Fibroblast of lung (primary cell): ENCODE measurements at regions not wholly inside any gene's neighbourhood (a gene's known extent, or its start where the extent isn't known, plus 50 kb on each side); places are given as distances from the start of the nearest gene placed in this dataset.
"Not testable (repeated sequence)": the region's sequence is repeated elsewhere in the genome, so short reads cannot be mapped to it uniquely, and the experiment has no call there.

ENCODE experiments used
- DNase-seq, 2 donors: peaks; one replicate each; pipeline versions ENCODE4 v3.0.0 to v3.0.0-alpha.2; 2010; ENCODE audit warnings: low read depth in 2 of 2
- H2AFZ ChIP-seq: 2 replicates; pipeline ENCODE4 v1.5.1; 2012; ENCODE audit warnings: low read length, control low read depth, inconsistent platforms
- H3K27ac ChIP-seq: 2 replicates; pipeline ENCODE4 v1.5.1; 2011; ENCODE audit warnings: low read length, control low read depth; ENCODE audit not compliant: insufficient read depth
- H3K27me3 ChIP-seq: 2 replicates; pipeline ENCODE4 v1.5.1; 2011; ENCODE audit warnings: mild to moderate bottlenecking, low read length; ENCODE audit not compliant: control insufficient read depth, insufficient read depth
- H3K36me3 ChIP-seq: 2 replicates; pipeline ENCODE4 v1.5.1; 2011; ENCODE audit warnings: low read length; ENCODE audit not compliant: control insufficient read depth, insufficient read depth
- H3K4me1 ChIP-seq: 2 replicates; pipeline ENCODE4 v1.5.1; 2011; ENCODE audit warnings: low read length; ENCODE audit not compliant: control insufficient read depth, insufficient read depth; ENCODE audit errors: extremely low read depth
- H3K4me2 ChIP-seq: 2 replicates; pipeline ENCODE4 v1.5.1; 2011; ENCODE audit warnings: low read length, control low read depth; ENCODE audit not compliant: insufficient read depth; ENCODE audit errors: extremely low read depth
- H3K4me3 ChIP-seq, 4 experiments: fragments of 200-600 bp in 1 of 4; sonication (generic) in 1 of 4; replicated peaks in 1 of 4; 2 replicates each; pipeline ENCODE4 v1.5.1; 2011 to 2016; ENCODE audit warnings: low read length in 4 of 4, low read depth in 3 of 4, mild to moderate bottlenecking in 3 of 4, control low read depth in 2 of 4, inconsistent platforms in 1 of 4, mixed read lengths in 1 of 4; ENCODE audit not compliant: insufficient read depth in 1 of 4; ENCODE audit errors: control extremely low read depth in 1 of 4
- H3K79me2 ChIP-seq: 2 replicates; pipeline ENCODE4 v1.5.1; 2012; ENCODE audit warnings: mild to moderate bottlenecking, low read length, inconsistent platforms; ENCODE audit not compliant: control insufficient read depth, insufficient read depth
- H3K9ac ChIP-seq: 2 replicates; pipeline ENCODE4 v1.5.1; 2011; ENCODE audit warnings: mild to moderate bottlenecking, low read length, control low read depth; ENCODE audit not compliant: insufficient read depth
- H3K9me3 ChIP-seq: 2 replicates; pipeline ENCODE4 v1.5.1; 2012; ENCODE audit warnings: low read depth, low read length; ENCODE audit not compliant: control insufficient read depth, insufficient read depth
- H4K20me1 ChIP-seq: 2 replicates; pipeline ENCODE4 v1.5.1; 2011; ENCODE audit warnings: low read length; ENCODE audit not compliant: control insufficient read depth, insufficient read depth; ENCODE audit errors: extremely low read depth
- EZH2 ChIP-seq: IDR thresholded peaks from 2 replicates; pipeline ENCODE4 v1.5.1; 2012; ENCODE audit warnings: low read length, control low read depth, mild to moderate bottlenecking; ENCODE audit errors: missing control alignments
- TF ChIP-seq, protein P1 (sequence below), 2 donors: IDR thresholded peaks in 1 of 2; conservative IDR thresholded peaks in 1 of 2; 1 replicate in 1 of 2; 2 replicates in 1 of 2; pipeline ENCODE4 v1.5.1; 2011 to 2012; ENCODE audit warnings: low read length in 2 of 2, control low read depth in 1 of 2, inconsistent platforms in 1 of 2, low read depth in 1 of 2, mild to moderate bottlenecking in 1 of 2

DNA sequence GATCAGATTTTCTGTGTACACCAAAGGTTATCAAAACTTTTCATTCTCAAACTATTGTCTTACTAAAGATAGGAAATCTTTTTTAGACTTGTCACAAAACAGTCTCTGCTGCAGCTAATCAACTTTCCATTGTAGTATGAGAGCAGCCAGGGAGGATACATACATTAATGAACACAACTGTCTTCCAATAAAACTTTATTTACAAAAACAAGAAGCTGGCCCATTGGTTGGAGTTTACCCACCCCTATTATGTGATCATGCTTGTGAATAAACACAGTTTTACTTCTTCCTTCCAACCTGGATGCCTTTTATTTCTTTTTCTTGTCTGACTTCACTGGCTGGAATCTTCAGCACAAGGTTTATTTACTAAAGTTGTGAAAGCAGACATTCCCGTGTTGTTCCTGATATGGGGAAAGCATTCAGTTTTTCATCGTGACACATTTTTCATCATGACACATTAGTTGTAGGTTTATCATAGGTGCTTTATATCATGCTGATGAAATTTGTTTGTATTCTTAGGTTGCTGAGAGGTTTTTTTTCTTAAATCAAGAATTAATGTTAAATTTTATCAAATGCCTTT lies 98.5 kb upstream of the CDK13 start:
- Histone ChIP-seq H3K36me3 (no peaks in the 10 kb centered on the region), H3K27ac (no peak overlapping the region), H3K27me3 (no peaks in the 10 kb centered on the region), H3K79me2 (no peaks in the 10 kb centered on the region), H2AFZ (no peak overlapping the region), H4K20me1 (no peaks in the 10 kb centered on the region), H3K9ac (no peak overlapping the region), H3K4me3 (no peak overlapping the region), H3K4me2 (no peak overlapping the region), H3K9me3 (no peaks in the 10 kb centered on the region), H3K4me1 (no peaks in the 10 kb centered on the region)
- TF ChIP-seq, protein P1, sequence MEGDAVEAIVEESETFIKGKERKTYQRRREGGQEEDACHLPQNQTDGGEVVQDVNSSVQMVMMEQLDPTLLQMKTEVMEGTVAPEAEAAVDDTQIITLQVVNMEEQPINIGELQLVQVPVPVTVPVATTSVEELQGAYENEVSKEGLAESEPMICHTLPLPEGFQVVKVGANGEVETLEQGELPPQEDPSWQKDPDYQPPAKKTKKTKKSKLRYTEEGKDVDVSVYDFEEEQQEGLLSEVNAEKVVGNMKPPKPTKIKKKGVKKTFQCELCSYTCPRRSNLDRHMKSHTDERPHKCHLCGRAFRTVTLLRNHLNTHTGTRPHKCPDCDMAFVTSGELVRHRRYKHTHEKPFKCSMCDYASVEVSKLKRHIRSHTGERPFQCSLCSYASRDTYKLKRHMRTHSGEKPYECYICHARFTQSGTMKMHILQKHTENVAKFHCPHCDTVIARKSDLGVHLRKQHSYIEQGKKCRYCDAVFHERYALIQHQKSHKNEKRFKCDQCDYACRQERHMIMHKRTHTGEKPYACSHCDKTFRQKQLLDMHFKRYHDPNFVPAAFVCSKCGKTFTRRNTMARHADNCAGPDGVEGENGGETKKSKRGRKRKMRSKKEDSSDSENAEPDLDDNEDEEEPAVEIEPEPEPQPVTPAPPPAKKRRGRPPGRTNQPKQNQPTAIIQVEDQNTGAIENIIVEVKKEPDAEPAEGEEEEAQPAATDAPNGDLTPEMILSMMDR (conservative IDR thresholded peaks at IDR 0.05 in 1 of 2, IDR thresholded peaks at IDR 0.05 in 1 of 2; ENCODE audit: low read depth in 1 of 2, low read length in 2 of 2) = no peak
- TF ChIP-seq EZH2 = no peak
- DNase-seq = no peak

GRCh38 chr7:39854616-39855324 lies 95.3 kb upstream of the CDK13 start:
- H3K4me1 ChIP-seq, H2AFZ ChIP-seq, H4K20me1 ChIP-seq, H3K9me3 ChIP-seq, H3K79me2 ChIP-seq, H3K9ac ChIP-seq, H3K36me3 ChIP-seq, DNase-seq, H3K27ac ChIP-seq, H3K27me3 ChIP-seq: not testable (repeated sequence)
- H3K4me3 ChIP-seq = peak overlapping the region in 3 of 4 experiments; percentile 1 to 51 (median 42)
- H3K4me2 ChIP-seq = peak overlapping the region; percentile 44

DNA sequence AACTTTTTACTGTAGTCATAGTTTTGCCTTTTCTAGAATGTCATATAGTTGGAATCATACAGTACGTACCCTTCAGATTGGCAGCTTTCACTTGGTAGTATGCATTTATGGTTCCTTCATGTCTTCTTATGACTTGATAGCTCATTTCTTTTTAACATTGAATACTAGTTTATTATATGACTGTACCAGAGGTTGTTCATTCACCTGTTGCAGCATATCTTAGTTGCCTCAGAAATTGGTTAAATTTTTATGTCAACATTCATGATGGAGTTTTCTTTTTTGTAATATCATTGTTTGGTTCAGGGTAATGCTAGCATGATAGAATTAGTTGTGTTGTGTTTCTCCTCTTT lies 94.8 kb upstream of the CDK13 start:
- Histone ChIP-seq H3K4me3 (peak overlapping the region in 2 of 4 experiments; percentile 42 to 49), H3K9me3 (no peaks in the 10 kb centered on the region), H3K79me2 (no peaks in the 10 kb centered on the region), H4K20me1 (no peaks in the 10 kb centered on the region), H3K9ac (no peak overlapping the region), H3K4me1 (no peaks in the 10 kb centered on the region), H2AFZ (no peak overlapping the region), H3K4me2 (no peak overlapping the region), H3K27ac (no peak overlapping the region), H3K27me3 (no peaks in the 10 kb centered on the region), H3K36me3 (no peaks in the 10 kb centered on the region)
- no peak for DNase-seq
- no peak for TF ChIP-seq EZH2
- TF ChIP-seq, protein P1 (conservative IDR thresholded peaks at IDR 0.05 in 1 of 2, IDR thresholded peaks at IDR 0.05 in 1 of 2; ENCODE audit: low read depth in 1 of 2, low read length in 2 of 2) = no peak
